Suprapubic skin (tissue), 3 donors: ENCODE measurements at regions not wholly inside any gene's neighbourhood (a gene's known extent, or its start where the extent isn't known, plus 50 kb on each side); places are given as distances from the start of the nearest gene placed in this dataset.

Source experiments
- CTCF ChIP-seq, 2 donors: fragments of 200-600 bp in 1 of 2; fragments of 450-650 bp in 1 of 2; sonication (generic) in 1 of 2; IDR thresholded peaks; one replicate each; pipeline ENCODE4 v1.5.1; 2016 to 2019; ENCODE audit warnings: antibody characterized with exemption in 2 of 2, mild to moderate bottlenecking in 1 of 2, moderate library complexity in 1 of 2
- POLR2A ChIP-seq, 2 donors: fragments of 450-650 bp; IDR thresholded peaks; one replicate each; pipeline ENCODE4 v1.6.1; 2017; ENCODE audit warnings: antibody characterized with exemption in 2 of 2, mild to moderate bottlenecking in 2 of 2, moderate library complexity in 2 of 2

GRCh38 chr13:67557642-67558241, 327.6 kb upstream of the PCDH9 start:
- TF ChIP-seq CTCF (IDR thresholded peaks at IDR 0.05) (no peak), POLR2A (IDR thresholded peaks at IDR 0.05) (no peak)
